ENCODE measurements at regions not wholly inside any gene's neighbourhood (a gene's known extent, or its start where the extent isn't known, plus 50 kb on each side); places are given as distances from the start of the nearest gene placed in this dataset.

- no peak for TF ChIP-seq CTCF (conservative IDR thresholded peaks at IDR 0.05; ENCODE audit: low read depth, low read length)
- no peak overlapping the region for H3K4me3 ChIP-seq (ENCODE audit: low read depth, low read length)
- no peak for DNase-seq (ENCODE audit: low read depth)
Observed at GRCh38 chr3:105944276-105944675, 75.5 kb upstream of the CBLB start.

- H3K4me3 ChIP-seq (ENCODE audit: low read depth, low read length) = no peak overlapping the region
- no peak for TF ChIP-seq CTCF (conservative IDR thresholded peaks at IDR 0.05; ENCODE audit: low read depth, low read length)
- no peak for DNase-seq (ENCODE audit: low read depth)
Observed at GRCh38 chr3:105944721-105945120, 75.9 kb upstream of the CBLB start.

- TF ChIP-seq CTCF (conservative IDR thresholded peaks at IDR 0.05; ENCODE audit: low read depth, low read length) = no peak
- DNase-seq (ENCODE audit: low read depth) = no peak
- no peak overlapping the region for H3K4me3 ChIP-seq (ENCODE audit: low read depth, low read length)
Observed at GRCh38 chr3:105948101-105948500, 79.3 kb upstream of the CBLB start.

- no peak for DNase-seq (ENCODE audit: low read depth)
- no peak overlapping the region for H3K4me3 ChIP-seq (ENCODE audit: low read depth, low read length)
- TF ChIP-seq CTCF (conservative IDR thresholded peaks at IDR 0.05; ENCODE audit: low read depth, low read length) = no peak
Observed at GRCh38 chr3:105950881-105951600, 82.2 kb upstream of the CBLB start.

GRCh38 chr3:105953831-105954230 is 85.0 kb upstream of the CBLB start:
- no peak for TF ChIP-seq CTCF (conservative IDR thresholded peaks at IDR 0.05; ENCODE audit: low read depth, low read length)
- DNase-seq (ENCODE audit: low read depth) = no peak

GRCh38 chr3:105956306-105956705 is 87.5 kb upstream of the CBLB start:
- DNase-seq (ENCODE audit: low read depth) = no peak
- no peak overlapping the region for H3K4me3 ChIP-seq (ENCODE audit: low read depth, low read length)
- no peak for TF ChIP-seq CTCF (conservative IDR thresholded peaks at IDR 0.05; ENCODE audit: low read depth, low read length)

More at GRCh38 chr3:105953831-105954230, 85.0 kb upstream of the CBLB start:
- H3K4me3 ChIP-seq (ENCODE audit: low read depth, low read length) = no peak overlapping the region

GRCh38 chr3:105957722-105958121 is 88.9 kb upstream of the CBLB start:
- H3K4me3 ChIP-seq (ENCODE audit: low read depth, low read length) = no peak overlapping the region
- no peak for TF ChIP-seq CTCF (conservative IDR thresholded peaks at IDR 0.05; ENCODE audit: low read depth, low read length)
- DNase-seq (ENCODE audit: low read depth) = no peak
